ENCODE measurements at regions not wholly inside any gene's neighbourhood (a gene's known extent, or its start where the extent isn't known, plus 50 kb on each side); places are given as distances from the start of the nearest gene placed in this dataset.

- TF ChIP-seq CTCF (conservative IDR thresholded peaks at IDR 0.05): no peak
- no peak for TF ChIP-seq ZFX (IDR thresholded peaks at IDR 0.05)
Observed at GRCh38 chr13:109408591-109409382, 377.6 kb downstream of the IRS2 start.
